ENCODE measurements at regions not wholly inside any gene's neighbourhood (a gene's known extent, or its start where the extent isn't known, plus 50 kb on each side); places are given as distances from the start of the nearest gene placed in this dataset.

DNA sequence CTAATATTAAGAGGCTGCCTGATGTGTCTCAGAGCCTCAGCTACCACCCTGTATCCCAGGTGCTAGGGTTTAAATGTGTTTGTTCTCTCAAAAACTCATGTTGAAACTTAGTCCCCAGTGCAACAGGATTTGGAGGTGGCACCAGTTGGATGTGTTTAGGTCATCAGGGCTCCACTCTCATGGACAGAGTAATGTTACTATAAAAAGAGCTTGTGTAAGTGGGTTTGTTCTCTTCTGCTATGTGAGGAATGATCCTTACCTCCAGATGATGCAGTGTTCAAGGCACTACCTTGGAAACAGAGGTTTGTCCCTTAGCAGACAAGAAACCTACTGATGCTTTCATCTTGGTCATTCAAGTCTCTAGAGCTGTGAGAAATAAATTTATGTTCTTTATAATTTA lies 164.9 kb upstream of the EPHA7 start:
- no peak for TF ChIP-seq POLR2AphosphoS5 (IDR thresholded peaks at IDR 0.05; ENCODE audit: low read depth, low read length)
- no peak for TF ChIP-seq YY1 (IDR thresholded peaks at IDR 0.05; ENCODE audit: extremely low read depth, insufficient replicate concordance, low read depth, low read length)
- no peak for TF ChIP-seq CBX3 (IDR thresholded peaks at IDR 0.05; ENCODE audit: low read depth)
- no peak for TF ChIP-seq EZH2phosphoT487 (IDR thresholded peaks at IDR 0.05; ENCODE audit: borderline replicate concordance)
- TF ChIP-seq EZH2 (IDR thresholded peaks at IDR 0.05) = no peak
- TF ChIP-seq ZNF274 (IDR thresholded peaks at IDR 0.05; ENCODE audit: low read depth, low read length) = no peak
- no peak for TF ChIP-seq ZBTB33 (IDR thresholded peaks at IDR 0.05; ENCODE audit: extremely low read depth, insufficient replicate concordance, low read length)
- no peak for TF ChIP-seq CTCF (IDR thresholded peaks at IDR 0.05 in 2 of 3, conservative IDR thresholded peaks at IDR 0.05 in 1 of 3; ENCODE audit: borderline replicate concordance in 1 of 3, insufficient read depth in 1 of 3, low read depth in 2 of 3, low read length in 2 of 3)
- H3K9me3 ChIP-seq (ENCODE audit: control insufficient read depth in 1 of 2, insufficient read depth in 1 of 2, low read depth in 1 of 2, low read length in 2 of 2) = peaks cover 0 to 3% of the 10 kb centered on the region in 2 experiments; a peak in 3 of 4 replicates
- H3K36me3 ChIP-seq (ENCODE audit: control insufficient read depth in 1 of 2, insufficient read depth in 2 of 2, low read length in 2 of 2) = no peaks in the 10 kb centered on the region
- ATAC-seq = no peak
- no TSS peak for BruUV-seq (replicated peaks)
- H3K27me3 ChIP-seq (ENCODE audit: insufficient read depth, low read length) = no peaks in the 10 kb centered on the region
- no peak overlapping the region for H3K4me2 ChIP-seq (ENCODE audit: low read length)
- no peaks in the 10 kb centered on the region for H3K9me2 ChIP-seq (ENCODE audit: insufficient read depth)
- H3K79me2 ChIP-seq (ENCODE audit: insufficient read depth, low read length) = no peaks in the 10 kb centered on the region
- no peak overlapping the region for H3K4me3 ChIP-seq (replicated peaks in 1 of 2; ENCODE audit: low read depth in 1 of 2, low read length in 2 of 2)
- DNase-seq (ENCODE audit: low read depth, low spot score) = no peak
- H2AFZ ChIP-seq (ENCODE audit: low read depth, low read length, poor library complexity, severe bottlenecking) = no peak overlapping the region
- no peak overlapping the region for H3K27ac ChIP-seq (ENCODE audit: low read depth, low read length)
- H3K4me1 ChIP-seq (ENCODE audit: control insufficient read depth in 1 of 2, insufficient read depth in 2 of 2, low read length in 2 of 2) = no peaks in the 10 kb centered on the region
- intact Hi-C loops (cut with micrococcal nuclease) = no loop called here
- no peak overlapping the region for H3K9ac ChIP-seq (ENCODE audit: low read length)
- POLR2A ChIA-PET = no interaction called here
- H4K20me1 ChIP-seq (ENCODE audit: insufficient read depth) = no peaks in the 10 kb centered on the region
- CTCF ChIA-PET = no interaction called here
- RAD21 ChIA-PET (ENCODE audit: low non-redundant PET in 1 of 2, low total read pairs in 2 of 2, uncharacterized antibody in 2 of 2, unreplicated experiment in 2 of 2) = no interaction called here

Data from HCT116 (cell line).